HepG2 (cell line): ENCODE measurements at regions not wholly inside any gene's neighbourhood (a gene's known extent, or its start where the extent isn't known, plus 50 kb on each side); places are given as distances from the start of the nearest gene placed in this dataset.

Source experiments
- ATAC-seq: fragments of 200-7000 bp; cut with Tn5 transposase; 3 replicates; pipeline ENCODE4 v1.9.1; 2020; ENCODE audit warnings: mild to moderate bottlenecking, moderate library complexity
- BruUV-seq: library from RNA; stranded (reverse); fragments of 400-500 nt; replicated peaks from 2 replicates; lab custom pipeline; 2021; lab: Mats Ljungman, UMichigan
- CTCF ChIA-PET: fragments of 300-600 bp; formaldehyde crosslinking; extraction: SDS; loops from one replicate; lab custom pipeline; 2021; ENCODE audit warnings: low total read pairs, inconsistent platforms, low intra/inter-chr PET ratio; lab: Yijun Ruan, JAX
- POLR2A ChIA-PET: fragments of 350-600 bp; sonication (Branson Sonifier 250); formaldehyde crosslinking; loops from one replicate; lab custom pipeline; 2020; ENCODE audit warnings: antibody characterized with exemption, inconsistent platforms; lab: Yijun Ruan, JAX
- DNase-seq: peaks from one replicate; pipeline ENCODE4 v3.0.0-alpha.2; 2015; ENCODE audit warnings: low spot score
- FAIRE-seq: peaks from 3 replicates; lab custom pipeline; 2011; peaks lifted over from hg19 to GRCh38; lab: Jason Lieb, UNC
- H2AFZ ChIP-seq: one replicate; pipeline ENCODE4 v1.6.1; 2011; ENCODE audit warnings: low read length, inconsistent platforms
- H3K27ac ChIP-seq: fragments of 300-600 bp; 3 replicates; pipeline ENCODE4 v1.8.0; 2011; ENCODE audit warnings: mixed run types, mild to moderate bottlenecking, mixed read lengths, low read length, inconsistent platforms; ENCODE audit not compliant: insufficient read depth; ENCODE audit errors: extremely low read length
- H3K27me3 ChIP-seq, 2 experiments: fragments of 200-600 bp in 1 of 2; 2 replicates in 1 of 2; 3 replicates in 1 of 2; pipeline versions ENCODE4 v1.6.0 to v1.8.0; 2011; ENCODE audit warnings: low read length in 2 of 2, mild to moderate bottlenecking in 2 of 2, moderate library complexity in 2 of 2, inconsistent platforms in 1 of 2; ENCODE audit not compliant: insufficient read depth in 2 of 2, control insufficient read depth in 1 of 2
- H3K36me3 ChIP-seq, 2 experiments: fragments of 200-600 bp in 1 of 2; replicated peaks in 1 of 2; 2 replicates in 1 of 2; 3 replicates in 1 of 2; pipeline versions ENCODE4 v1.5.1 to v1.8.0; 2011; ENCODE audit warnings: low read length in 2 of 2, inconsistent platforms in 1 of 2; ENCODE audit not compliant: insufficient read depth in 2 of 2, control insufficient read depth in 1 of 2
- H3K4me1 ChIP-seq: 2 replicates; pipeline ENCODE4 v1.5.1; 2012; ENCODE audit warnings: low read length, inconsistent platforms; ENCODE audit not compliant: insufficient read depth
- H3K4me2 ChIP-seq: 2 replicates; pipeline ENCODE4 v1.6.0; 2011; ENCODE audit warnings: low read depth, low read length, inconsistent platforms
- H3K4me3 ChIP-seq, 3 experiments: fragments of 200-600 bp in 1 of 3; sonication (generic), shearing (Covaris generic) in 1 of 3; replicated peaks in 1 of 3; 2 replicates each; pipeline ENCODE4 v1.5.1; 2011 to 2016; ENCODE audit warnings: low read length in 3 of 3, inconsistent platforms in 2 of 3, low read depth in 2 of 3, mild to moderate bottlenecking in 2 of 3, control low read depth in 1 of 3, mixed read lengths in 1 of 3; ENCODE audit not compliant: insufficient read depth in 1 of 3
- H3K79me2 ChIP-seq: one replicate; pipeline ENCODE4 v1.6.1; 2011; ENCODE audit warnings: low read length, inconsistent platforms; ENCODE audit not compliant: insufficient read depth
- H3K9ac ChIP-seq: 2 replicates; pipeline ENCODE4 v1.6.0; 2011; ENCODE audit warnings: mild to moderate bottlenecking, low read depth, low read length, inconsistent platforms; ENCODE audit not compliant: insufficient read depth
- H3K9me3 ChIP-seq: 2 replicates; pipeline ENCODE4 v1.5.1; 2012; ENCODE audit warnings: mild to moderate bottlenecking, low read length
- H4K20me1 ChIP-seq: 2 replicates; pipeline ENCODE4 v1.6.0; 2011; ENCODE audit warnings: inconsistent platforms, mild to moderate bottlenecking, low read length, moderate library complexity; ENCODE audit not compliant: insufficient read depth
- GZF1 ChIP-seq: sonication (generic); formaldehyde crosslinking; IDR thresholded peaks from 2 replicates; pipeline ENCODE4 v1.5.1; 2020; ENCODE audit warnings: mild to moderate bottlenecking, missing genetic modification reagents
- NFIB ChIP-seq: sonication (generic); formaldehyde crosslinking; IDR thresholded peaks from 2 replicates; pipeline ENCODE4 v1.9.0; 2021; ENCODE audit warnings: missing genetic modification reagents, mild to moderate bottlenecking, borderline replicate concordance
- NFKB2 ChIP-seq: sonication (generic); formaldehyde crosslinking; IDR thresholded peaks from 2 replicates; pipeline ENCODE4 v1.4.0; 2020; ENCODE audit warnings: missing genetic modification reagents, borderline replicate concordance
- TMF1 ChIP-seq: sonication (generic); formaldehyde crosslinking; IDR thresholded peaks from 2 replicates; pipeline ENCODE4 v1.8.1; 2022; ENCODE audit warnings: low read depth, missing genetic modification reagents
- TRIM24 ChIP-seq: sonication (generic); formaldehyde crosslinking; IDR thresholded peaks from 2 replicates; pipeline ENCODE4 v1.8.0; 2022; ENCODE audit warnings: mild to moderate bottlenecking, missing genetic modification reagents
- U2AF2 ChIP-seq: fragments of 200-400 bp; formaldehyde crosslinking; IDR thresholded peaks from 2 replicates; pipeline ENCODE4 v1.6.1; 2017; ENCODE audit warnings: low read depth, mild to moderate bottlenecking, low read length
- ZNF280D ChIP-seq: sonication (generic); formaldehyde crosslinking; IDR thresholded peaks from 2 replicates; pipeline ENCODE4 v1.5.1; 2020; ENCODE audit warnings: mild to moderate bottlenecking, missing genetic modification reagents
- ZNF713 ChIP-seq: sonication (generic); formaldehyde crosslinking; IDR thresholded peaks from 2 replicates; pipeline ENCODE4 v1.4.0; 2020; ENCODE audit warnings: mild to moderate bottlenecking, missing genetic modification reagents
- WGBS: methylation state at CpG from one replicate; pipeline ENCODE4 v1.1.6; 2017; ENCODE audit warnings: low lambda C conversion rate; 5-methylcytosine and 5-hydroxymethylcytosine counted together
- in situ Hi-C: cut with HindIII; loops from 2 replicates; pipeline ENCODE4 v1.10.0; 2017; ENCODE audit warnings: low pct_unique_long_range_greater_than_20kb; ENCODE audit not compliant: extremely low pct_ligation_motif_present
- intact Hi-C: fragments of 100-400 bp; cut with micrococcal nuclease; formaldehyde crosslinking; loops from one replicate; pipeline ENCODE4 v1.10.0; 2022; ENCODE audit not compliant: unreplicated experiment
- TF ChIP-seq, protein P1 (sequence below): IDR thresholded peaks from 2 replicates; pipeline ENCODE4 v1.6.1; 2016; ENCODE audit warnings: missing genetic modification reagents, missing compliant biosample characterization
- TF ChIP-seq, protein P2 (sequence below): sonication (generic); formaldehyde crosslinking; IDR thresholded peaks from 2 replicates; pipeline ENCODE4 v1.8.1; 2023; ENCODE audit warnings: mild to moderate bottlenecking, moderate library complexity, missing genetic modification reagents

- WGBS: 0% methylated on average over 2 of the region's 2 CpGs
Measured at GRCh38 chr1:187873126-187873525, 1044.4 kb downstream of the PLA2G4A start.

More at GRCh38 chr1:187873126-187873525, 1044.4 kb downstream of the PLA2G4A start:
- ATAC-seq (no peak), FAIRE-seq (no peak), DNase-seq (no peak)
- Histone ChIP-seq H3K4me3 (no peak overlapping the region), H3K79me2 (no peaks in the 10 kb centered on the region), H3K9me3 (no peaks in the 10 kb centered on the region), H3K36me3 (no peaks in the 10 kb centered on the region), H2AFZ (no peak overlapping the region), H3K9ac (no peak overlapping the region), H3K4me1 (no peaks in the 10 kb centered on the region), H3K27ac (no peak overlapping the region), H3K4me2 (no peak overlapping the region), H4K20me1 (no peaks in the 10 kb centered on the region), H3K27me3 (no peaks in the 10 kb centered on the region)
- intact Hi-C loops (no loop called here), in situ Hi-C loops (no loop called here)
- CTCF ChIA-PET: no interaction called here
- no peak for TF ChIP-seq NFKB2
- TF ChIP-seq NFIB (CRISPR knock-in tag): no peak
- TF ChIP-seq TRIM24 (CRISPR knock-in tag): no peak
- TF ChIP-seq GZF1: no peak
- TF ChIP-seq U2AF2: no peak
- TF ChIP-seq, protein P1, sequence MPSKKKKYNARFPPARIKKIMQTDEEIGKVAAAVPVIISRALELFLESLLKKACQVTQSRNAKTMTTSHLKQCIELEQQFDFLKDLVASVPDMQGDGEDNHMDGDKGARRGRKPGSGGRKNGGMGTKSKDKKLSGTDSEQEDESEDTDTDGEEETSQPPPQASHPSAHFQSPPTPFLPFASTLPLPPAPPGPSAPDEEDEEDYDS (CRISPR knock-in tag): no peak
- TF ChIP-seq TMF1 (CRISPR knock-in tag): no peak
- no peak for TF ChIP-seq ZNF280D
- no peak for TF ChIP-seq ZNF713 (CRISPR knock-in tag)
- TF ChIP-seq, protein P2, sequence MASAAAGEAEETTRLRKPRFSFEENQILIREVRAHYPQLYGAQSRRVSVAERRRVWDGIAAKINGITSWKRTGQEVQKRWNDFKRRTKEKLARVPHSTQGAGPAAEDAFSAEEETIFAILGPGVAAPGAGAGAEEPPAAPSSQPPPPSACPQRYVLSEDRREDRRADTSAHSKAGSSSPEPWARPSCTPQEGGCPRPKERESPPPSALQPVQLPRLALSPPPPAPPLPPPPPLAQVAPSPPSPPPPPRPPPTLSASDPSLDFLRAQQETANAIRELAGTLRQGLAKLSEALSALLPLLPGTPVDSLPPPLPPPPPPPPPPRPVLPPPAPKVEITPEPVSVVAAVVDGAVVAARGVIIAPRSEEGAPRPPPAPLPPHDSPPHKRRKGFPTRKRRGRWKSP (CRISPR knock-in tag): no peak
- POLR2A ChIA-PET: no interaction called here
- BruUV-seq: no TSS peak
